ENCODE measurements at regions not wholly inside any gene's neighbourhood (a gene's known extent, or its start where the extent isn't known, plus 50 kb on each side); places are given as distances from the start of the nearest gene placed in this dataset.

DNA sequence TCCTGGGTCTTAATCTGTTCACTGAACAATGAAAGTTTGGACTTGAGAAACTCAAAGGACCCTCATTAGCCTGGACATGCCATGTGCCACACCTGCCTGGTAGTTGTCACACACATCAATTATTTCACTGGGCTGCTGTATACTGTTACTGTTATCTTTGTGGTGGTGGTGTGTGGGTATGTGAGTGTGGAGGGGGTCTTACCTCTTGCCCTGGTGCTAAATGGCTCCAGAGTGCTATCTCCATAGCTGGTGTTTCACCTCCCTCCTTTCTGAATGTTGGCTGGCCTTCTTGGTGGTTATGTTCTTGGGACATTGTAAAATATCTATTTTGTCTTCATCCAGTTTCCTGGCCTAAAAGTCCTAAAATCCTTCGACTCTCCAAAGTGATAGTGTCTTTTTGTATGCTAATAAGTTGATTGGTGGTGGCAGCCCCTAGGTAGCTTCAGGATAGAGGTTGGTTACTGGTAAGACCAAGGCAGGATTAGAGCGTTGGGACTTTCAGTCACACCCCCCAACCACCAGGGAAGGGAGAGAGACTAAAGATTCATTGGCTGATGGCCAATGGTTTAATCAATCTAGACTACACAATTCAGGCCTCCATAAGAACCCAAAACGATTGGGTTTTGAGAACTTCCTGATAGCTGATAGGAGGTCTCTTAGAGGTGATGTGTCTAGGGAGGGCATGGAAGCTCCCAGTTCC, 328.1 kb downstream of the MYCN start:
- TF ChIP-seq EP300 (IDR thresholded peaks at IDR 0.05) (no peak), POLR2A (IDR thresholded peaks at IDR 0.05) (no peak)
- TF ChIP-seq, protein P1, sequence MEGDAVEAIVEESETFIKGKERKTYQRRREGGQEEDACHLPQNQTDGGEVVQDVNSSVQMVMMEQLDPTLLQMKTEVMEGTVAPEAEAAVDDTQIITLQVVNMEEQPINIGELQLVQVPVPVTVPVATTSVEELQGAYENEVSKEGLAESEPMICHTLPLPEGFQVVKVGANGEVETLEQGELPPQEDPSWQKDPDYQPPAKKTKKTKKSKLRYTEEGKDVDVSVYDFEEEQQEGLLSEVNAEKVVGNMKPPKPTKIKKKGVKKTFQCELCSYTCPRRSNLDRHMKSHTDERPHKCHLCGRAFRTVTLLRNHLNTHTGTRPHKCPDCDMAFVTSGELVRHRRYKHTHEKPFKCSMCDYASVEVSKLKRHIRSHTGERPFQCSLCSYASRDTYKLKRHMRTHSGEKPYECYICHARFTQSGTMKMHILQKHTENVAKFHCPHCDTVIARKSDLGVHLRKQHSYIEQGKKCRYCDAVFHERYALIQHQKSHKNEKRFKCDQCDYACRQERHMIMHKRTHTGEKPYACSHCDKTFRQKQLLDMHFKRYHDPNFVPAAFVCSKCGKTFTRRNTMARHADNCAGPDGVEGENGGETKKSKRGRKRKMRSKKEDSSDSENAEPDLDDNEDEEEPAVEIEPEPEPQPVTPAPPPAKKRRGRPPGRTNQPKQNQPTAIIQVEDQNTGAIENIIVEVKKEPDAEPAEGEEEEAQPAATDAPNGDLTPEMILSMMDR (IDR thresholded peaks at IDR 0.05): no peak

Measured in gastroesophageal sphincter (tissue), 3 donors.